ENCODE measurements at regions not wholly inside any gene's neighbourhood (a gene's known extent, or its start where the extent isn't known, plus 50 kb on each side); places are given as distances from the start of the nearest gene placed in this dataset.

GRCh38 chr6:112457886-112458285, 110.8 kb downstream of the RFPL4B start:
- no peak for TF ChIP-seq CTCF (IDR thresholded peaks at IDR 0.05; ENCODE audit: low read depth, low read length, missing control alignments)
- H3K4me3 ChIP-seq (replicated peaks; ENCODE audit: low read depth, low read length): no peak overlapping the region
- DNase-seq (ENCODE audit: extremely low read depth, low read depth): no peak

- no peak for TF ChIP-seq CTCF (IDR thresholded peaks at IDR 0.05; ENCODE audit: low read depth, low read length, missing control alignments)
- H3K4me3 ChIP-seq (replicated peaks; ENCODE audit: low read depth, low read length): no peak overlapping the region
- no peak for DNase-seq (ENCODE audit: extremely low read depth, low read depth)
Observed at GRCh38 chr6:112459758-112460304, 112.7 kb downstream of the RFPL4B start.

- no peak for TF ChIP-seq CTCF (IDR thresholded peaks at IDR 0.05; ENCODE audit: low read depth, low read length, missing control alignments)
- no peak overlapping the region for H3K4me3 ChIP-seq (replicated peaks; ENCODE audit: low read depth, low read length)
- DNase-seq (ENCODE audit: extremely low read depth, low read depth): no peak
Observed at GRCh38 chr6:112464901-112465665, 118.0 kb downstream of the RFPL4B start.

GRCh38 chr6:112466373-112467151, 119.4 kb downstream of the RFPL4B start:
- no peak overlapping the region for H3K4me3 ChIP-seq (replicated peaks; ENCODE audit: low read depth, low read length)
- no peak for TF ChIP-seq CTCF (IDR thresholded peaks at IDR 0.05; ENCODE audit: low read depth, low read length, missing control alignments)
- DNase-seq (ENCODE audit: extremely low read depth, low read depth): no peak

- TF ChIP-seq CTCF (IDR thresholded peaks at IDR 0.05; ENCODE audit: low read depth, low read length, missing control alignments): no peak
- no peak overlapping the region for H3K4me3 ChIP-seq (replicated peaks; ENCODE audit: low read depth, low read length)
- no peak for DNase-seq (ENCODE audit: extremely low read depth, low read depth)
Observed at GRCh38 chr6:112468359-112468758, 121.2 kb downstream of the RFPL4B start.

GRCh38 chr6:112469306-112469705, 122.2 kb downstream of the RFPL4B start:
- H3K4me3 ChIP-seq (replicated peaks; ENCODE audit: low read depth, low read length): no peak overlapping the region
- TF ChIP-seq CTCF (IDR thresholded peaks at IDR 0.05; ENCODE audit: low read depth, low read length, missing control alignments): no peak
- DNase-seq (ENCODE audit: extremely low read depth, low read depth): no peak
